Calu3 (cell line): ENCODE measurements at regions not wholly inside any gene's neighbourhood (a gene's known extent, or its start where the extent isn't known, plus 50 kb on each side); places are given as distances from the start of the nearest gene placed in this dataset.

Source experiments
- BruUV-seq: library from RNA; stranded (reverse); fragments of 400-500 nt; replicated peaks from 2 replicates; lab custom pipeline; 2021; lab: Mats Ljungman, UMichigan
- CTCF ChIA-PET: fragments of 300-600 bp; sonication (Branson Sonifier 250); formaldehyde crosslinking; loops from one replicate; lab custom pipeline; 2022; ENCODE audit warnings: antibody characterized with exemption; lab: Charles Lee
- DNase-seq: peaks from one replicate; pipeline ENCODE4 v3.0.0; 2022
- H3K27ac Mint-ChIP-seq: one replicate; pipeline ENCODE4 v1.8.0; 2022; ENCODE audit warnings: mixed read lengths; ENCODE audit not compliant: unreplicated experiment
- H3K27me3 Mint-ChIP-seq: one replicate; pipeline ENCODE4 v1.8.0; 2022; ENCODE audit warnings: mixed read lengths; ENCODE audit not compliant: unreplicated experiment
- H3K36me3 Mint-ChIP-seq: one replicate; pipeline ENCODE4 v1.8.0; 2022; ENCODE audit warnings: mild to moderate bottlenecking, moderate library complexity, mixed read lengths; ENCODE audit not compliant: insufficient read depth, unreplicated experiment
- H3K4me1 Mint-ChIP-seq: one replicate; pipeline ENCODE4 v1.8.0; 2022; ENCODE audit warnings: mild to moderate bottlenecking, low read depth, mixed read lengths; ENCODE audit not compliant: unreplicated experiment
- H3K4me3 Mint-ChIP-seq: one replicate; pipeline ENCODE4 v1.8.0; 2022; ENCODE audit warnings: mild to moderate bottlenecking, low read depth, moderate library complexity, mixed read lengths; ENCODE audit not compliant: unreplicated experiment
- H3K9me3 Mint-ChIP-seq: one replicate; pipeline ENCODE4 v1.8.0; 2022; ENCODE audit warnings: low read depth, mixed read lengths; ENCODE audit not compliant: unreplicated experiment
- CTCF ChIP-seq: fragments of 200-600 bp; IDR thresholded peaks from one replicate; pipeline ENCODE4 v1.8.0; 2022; ENCODE audit warnings: antibody characterized with exemption; ENCODE audit not compliant: unreplicated experiment
- intact Hi-C: fragments of 100-400 bp; cut with micrococcal nuclease; formaldehyde crosslinking; loops from one replicate; pipeline ENCODE4 v1.10.0; 2022; ENCODE audit not compliant: unreplicated experiment

- intact Hi-C loops: no loop called here
- BruUV-seq: no TSS peak
Measured at GRCh38 chr10:29081951-29082685, 206.8 kb upstream of the LYZL1 start.

GRCh38 chr10:29083096-29083495, 205.8 kb upstream of the LYZL1 start:
- no peak for DNase-seq
- intact Hi-C loops: no loop called here
- no peak overlapping the region for H3K4me3 Mint-ChIP-seq
- no peak overlapping the region for H3K27ac Mint-ChIP-seq
- no TSS peak for BruUV-seq
- H3K4me1 Mint-ChIP-seq: no peaks in the 10 kb centered on the region
- no peak for TF ChIP-seq CTCF
- H3K27me3 Mint-ChIP-seq: no peaks in the 10 kb centered on the region
- H3K36me3 Mint-ChIP-seq: no peaks in the 10 kb centered on the region
- H3K9me3 Mint-ChIP-seq: no peaks in the 10 kb centered on the region
- CTCF ChIA-PET: interaction anchor here (0.5 kb wide), 1 partner anchor 374 kb away, joined by 4 read pairs; no protein-coding TSS in a partner anchor

More at GRCh38 chr10:29081951-29082685, 206.8 kb upstream of the LYZL1 start:
- DNase-seq: no peak
- Mint-ChIP-seq H3K27ac (no peak overlapping the region), H3K4me3 (no peak overlapping the region), H3K9me3 (no peaks in the 10 kb centered on the region), H3K4me1 (no peaks in the 10 kb centered on the region), H3K27me3 (no peaks in the 10 kb centered on the region), H3K36me3 (no peaks in the 10 kb centered on the region)
- no peak for TF ChIP-seq CTCF
- CTCF ChIA-PET: no interaction called here

- H3K4me1 Mint-ChIP-seq: peaks cover 14% of the 10 kb centered on the region
- no peaks in the 10 kb centered on the region for H3K36me3 Mint-ChIP-seq
- DNase-seq: no peak
- H3K9me3 Mint-ChIP-seq: no peaks in the 10 kb centered on the region
- H3K27ac Mint-ChIP-seq: no peak overlapping the region
- no peak overlapping the region for H3K4me3 Mint-ChIP-seq
- intact Hi-C loops: no loop called here
- no peak for TF ChIP-seq CTCF
- CTCF ChIA-PET: no interaction called here
- no peaks in the 10 kb centered on the region for H3K27me3 Mint-ChIP-seq
- BruUV-seq: no TSS peak
Measured at GRCh38 chr10:29084681-29085307, 204.1 kb upstream of the LYZL1 start.

GRCh38 chr10:29089091-29089490, 199.8 kb upstream of the LYZL1 start:
- H3K4me1 Mint-ChIP-seq: peaks cover 15% of the 10 kb centered on the region
- DNase-seq: no peak
- peaks cover 3% of the 10 kb centered on the region for H3K9me3 Mint-ChIP-seq
- BruUV-seq: no TSS peak
- TF ChIP-seq CTCF: no peak
- CTCF ChIA-PET: no interaction called here
- no peak overlapping the region for H3K27ac Mint-ChIP-seq
- intact Hi-C loops: no loop called here
- H3K27me3 Mint-ChIP-seq: no peaks in the 10 kb centered on the region
- H3K4me3 Mint-ChIP-seq: no peak overlapping the region
- H3K36me3 Mint-ChIP-seq: no peaks in the 10 kb centered on the region
